ENCODE measurements at regions not wholly inside any gene's neighbourhood (a gene's known extent, or its start where the extent isn't known, plus 50 kb on each side); places are given as distances from the start of the nearest gene placed in this dataset.

- peaks cover 7% of the 10 kb centered on the region for H3K27me3 Mint-ChIP-seq (ENCODE audit: low read depth)
- no CpG with 5 or more reads among the region's 36 CpGs for WGBS (ENCODE audit: extremely low coverage, insufficient read length, low lambda C conversion rate)
- peak; percentile 85 for DNase-seq
- Histone ChIP-seq H2BK5ac (ENCODE audit: insufficient read length, low read length) (no peak overlapping the region), H3K27me3 (ENCODE audit: insufficient read depth, low read length) (peaks cover 3% of the 10 kb centered on the region; the same call in 1 of the 2 replicates), H4K91ac (ENCODE audit: insufficient read length, low read depth, low read length) (no peak overlapping the region), H2BK15ac (ENCODE audit: low read depth, low read length) (no peak overlapping the region), H2BK12ac (ENCODE audit: insufficient read length, low read depth, low read length) (no peak overlapping the region), H2AFZ (ENCODE audit: low read length) (peak overlapping the region; percentile 1), H3K56ac (ENCODE audit: insufficient read length, low read depth, low read length) (no peak overlapping the region), H3T11ph (ENCODE audit: low read length) (no peak overlapping the region), H3K4ac (ENCODE audit: low read depth, low read length) (no peak overlapping the region), H3K23me2 (ENCODE audit: insufficient read length, low read depth, low read length, poor library complexity, severe bottlenecking) (peaks cover 10% of the 10 kb centered on the region), H3K4me1 (ENCODE audit: insufficient read depth, low read length) (no peaks in the 10 kb centered on the region), H3K4me2 (ENCODE audit: insufficient read depth, insufficient read length, low read length) (peak overlapping the region; percentile 71), H3K14ac (ENCODE audit: insufficient read depth, low read length) (no peak overlapping the region), H3K79me2 (ENCODE audit: insufficient read depth, low read length) (no peaks in the 10 kb centered on the region), H2BK120ac (ENCODE audit: low read depth, low read length, poor library complexity, severe bottlenecking) (no peak overlapping the region), H2AK5ac (ENCODE audit: insufficient read length, low read length) (no peak overlapping the region), H3K79me1 (ENCODE audit: insufficient read depth, low read depth, low read length, poor library complexity, severe bottlenecking) (no peaks in the 10 kb centered on the region), H4K20me1 (ENCODE audit: control insufficient read depth, insufficient read depth, insufficient read length) (no peaks in the 10 kb centered on the region), H3K9me3 (ENCODE audit: control insufficient read depth, low read depth, low read length) (no peaks in the 10 kb centered on the region), H4K8ac (replicated peaks; ENCODE audit: insufficient read length, low read depth, low read length) (no peak overlapping the region), H2BK20ac (ENCODE audit: low read depth, low read length, poor library complexity, severe bottlenecking) (no peak overlapping the region), H3K23ac (ENCODE audit: insufficient read length, low read depth, low read length) (no peak overlapping the region), H3K9ac (ENCODE audit: extremely low read depth, insufficient read length, low read length) (no peak overlapping the region), H4K5ac (ENCODE audit: insufficient read length, low read depth, low read length) (no peak overlapping the region), H3K18ac (ENCODE audit: insufficient read length, low read depth, low read length) (no peak overlapping the region), H3K27ac (ENCODE audit: insufficient read length, low read depth, low read length) (no peak overlapping the region)
- no peaks in the 10 kb centered on the region for H3K9me3 Mint-ChIP-seq
- H3K4me1 Mint-ChIP-seq: peaks cover 15 to 24% of the 10 kb centered on the region in 2 experiments
- H3K36me3 Mint-ChIP-seq (ENCODE audit: insufficient read depth in 1 of 3, low read depth in 3 of 3): no peaks in the 10 kb centered on the region
- no peak for TF ChIP-seq CTCF (conservative IDR thresholded peaks at IDR 0.05)
- peak overlapping the region; percentile 77 to 94 for H3K4me3 Mint-ChIP-seq
- H3K27ac Mint-ChIP-seq: no peak overlapping the region
These were observed 190.4 kb downstream of the USP22 start for GRCh38 chr17:20852239-20852989.

Data from H9 (cell line).